Globus pallidus (tissue), 1 donor: ENCODE measurements at regions not wholly inside any gene's neighbourhood (a gene's known extent, or its start where the extent isn't known, plus 50 kb on each side); places are given as distances from the start of the nearest gene placed in this dataset.
"Not testable (repeated sequence)": the region's sequence is repeated elsewhere in the genome, so short reads cannot be mapped to it uniquely, and the experiment has no call there.

Experiments
- DNase-seq: peaks from one replicate; pipeline ENCODE4 v3.0.0-alpha.2; 2015; ENCODE audit warnings: low spot score

DNA sequence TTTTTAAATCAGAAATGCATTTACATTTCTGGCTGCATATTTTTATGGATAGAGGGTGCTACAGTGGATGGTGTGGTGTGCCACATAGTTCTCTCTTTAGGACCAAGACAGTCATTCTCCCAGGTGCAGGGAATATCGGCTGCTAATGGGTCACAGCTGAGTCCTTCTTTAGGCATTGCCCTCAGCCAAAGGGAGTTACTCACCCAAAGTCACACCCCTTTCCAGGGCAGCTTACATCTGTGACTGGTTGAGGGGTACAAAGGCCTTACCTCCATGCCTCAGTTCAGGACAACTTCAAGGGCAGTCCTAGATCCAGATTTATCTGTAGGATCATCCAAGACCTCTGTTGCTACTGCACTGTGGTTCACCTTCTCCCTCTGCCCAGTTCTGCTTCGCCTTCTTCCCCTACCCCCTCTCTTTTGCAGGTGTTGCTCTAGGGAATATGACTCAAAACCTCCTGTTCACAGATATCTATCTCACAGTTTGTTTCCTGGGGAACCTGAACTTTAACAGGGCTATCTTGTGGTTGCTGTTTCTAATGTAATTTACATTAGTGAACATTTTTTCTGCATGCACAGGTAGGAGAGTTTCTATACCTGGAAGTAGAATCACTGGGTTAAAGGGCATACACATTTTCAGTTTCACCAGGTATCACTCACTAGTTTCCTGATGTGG, 413.9 kb downstream of the RPS6KC1 start:
- DNase-seq = no peak

- no peak for DNase-seq
Observed at GRCh38 chr1:213466541-213466940, 415.5 kb downstream of the RPS6KC1 start.

DNA sequence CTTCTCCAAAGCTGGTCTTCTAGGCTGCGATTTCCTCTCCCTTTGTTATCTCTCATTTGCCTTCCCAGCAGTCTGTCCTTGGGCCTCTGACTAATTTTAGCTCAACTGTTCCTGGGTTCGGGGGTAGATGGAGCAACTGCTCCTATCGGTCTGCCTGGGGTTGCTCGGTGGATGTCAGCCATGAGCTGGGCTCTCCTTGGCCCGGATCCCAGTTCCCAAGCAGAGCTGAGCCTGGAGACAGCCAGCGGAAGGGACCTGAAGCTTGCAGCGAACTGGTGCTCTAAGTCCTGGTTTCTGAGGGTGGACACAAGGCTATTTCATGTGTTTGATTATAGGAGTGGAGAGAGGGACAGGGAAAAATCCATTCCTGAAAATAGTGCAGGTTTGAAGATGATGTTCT, 423.0 kb downstream of the RPS6KC1 start:
- no peak for DNase-seq

GRCh38 chr1:213481395-213481794, 430.4 kb downstream of the RPS6KC1 start:
- no peak for DNase-seq

DNA sequence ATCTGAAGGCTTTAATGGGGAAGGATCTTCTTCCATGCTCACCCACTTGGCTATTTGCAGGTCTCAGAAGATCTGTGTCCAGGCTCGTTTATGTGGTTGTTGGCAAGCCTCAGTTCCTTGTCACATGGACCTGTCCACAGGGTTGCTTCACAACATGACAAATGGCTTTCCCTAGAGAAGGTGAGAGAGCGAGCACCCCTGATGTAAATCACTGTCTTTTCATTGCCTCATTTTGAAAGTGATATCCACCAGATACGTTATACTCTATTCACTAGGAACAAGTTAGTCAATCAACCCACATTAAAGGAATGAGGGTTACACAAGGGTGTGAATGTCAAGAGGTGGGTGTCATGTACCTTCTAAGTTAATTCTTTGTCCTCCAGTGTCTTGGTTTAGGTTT, 433.3 kb downstream of the RPS6KC1 start:
- DNase-seq = no peak

DNA sequence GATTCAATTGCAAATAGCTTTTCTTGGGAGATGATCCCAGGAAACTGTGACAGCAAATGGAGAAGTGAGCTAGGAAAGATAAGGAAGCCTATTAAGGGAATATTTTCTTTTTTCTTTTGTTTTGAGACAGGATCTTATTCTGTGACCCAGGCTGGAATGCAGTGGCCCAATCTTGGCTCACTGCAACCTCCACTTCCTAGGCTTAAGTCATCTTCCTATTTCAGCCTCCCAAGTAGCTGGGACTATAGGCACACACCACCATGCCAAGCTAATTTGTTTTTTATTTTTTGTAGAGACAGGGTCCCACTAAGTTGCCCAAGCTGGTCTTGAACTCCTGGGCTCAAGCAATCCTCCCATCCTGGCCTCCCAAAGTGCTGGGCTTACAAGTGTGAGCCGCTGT, 433.7 kb downstream of the RPS6KC1 start:
- DNase-seq = no peak

DNA sequence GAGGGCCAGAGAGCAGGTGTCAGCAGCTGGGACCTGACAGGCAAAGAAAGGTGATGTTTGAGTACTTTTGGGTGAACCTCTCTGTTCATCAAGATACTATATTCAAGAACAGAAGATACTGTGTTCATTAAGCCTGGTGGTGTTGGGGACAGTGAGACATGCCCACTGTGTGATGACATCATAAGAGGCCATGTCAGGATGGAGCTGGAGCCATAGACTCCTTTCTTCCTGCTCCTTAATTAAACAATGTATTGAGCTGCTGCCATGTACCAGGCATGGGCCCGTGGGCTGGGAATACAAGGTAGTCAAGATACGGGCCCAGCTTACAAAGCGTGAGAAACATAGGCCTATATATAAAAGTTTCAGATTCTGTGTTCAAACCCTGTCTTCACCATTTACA, 435.4 kb downstream of the RPS6KC1 start:
- DNase-seq = no peak

- DNase-seq = no peak
Observed at GRCh38 chr1:213491468-213491867, 440.4 kb downstream of the RPS6KC1 start.

GRCh38 chr1:213492161-213493041, 441.4 kb downstream of the RPS6KC1 start:
- no peak for DNase-seq

GRCh38 chr1:213499444-213499843, 448.4 kb downstream of the RPS6KC1 start:
- no peak for DNase-seq

- no peak for DNase-seq
Observed at GRCh38 chr1:213507472-213508223, 456.6 kb downstream of the RPS6KC1 start.

GRCh38 chr1:213511173-213511572, 460.1 kb downstream of the RPS6KC1 start:
- DNase-seq = no peak

DNA sequence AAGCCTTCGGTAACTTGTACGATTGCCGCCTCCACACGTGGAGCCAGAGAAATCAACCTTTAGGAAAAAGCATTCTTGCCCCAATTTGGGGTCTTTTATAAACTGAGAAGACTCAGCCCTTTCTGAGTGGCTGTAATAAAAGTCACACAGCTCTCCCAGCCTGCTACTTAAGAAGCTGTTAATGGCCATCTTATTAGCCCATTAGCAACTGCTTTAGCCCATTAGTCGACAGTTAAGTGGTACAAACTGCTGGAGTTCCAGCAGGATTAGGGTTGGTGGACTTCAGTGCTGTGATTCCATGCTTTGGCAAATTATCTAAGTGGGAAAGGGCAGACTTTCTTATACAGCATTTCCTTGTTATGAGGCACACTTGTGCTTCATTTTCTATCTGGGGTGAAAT, 461.3 kb downstream of the RPS6KC1 start:
- DNase-seq = no peak

- DNase-seq = no peak
Observed at GRCh38 chr1:213513006-213513405, 462.0 kb downstream of the RPS6KC1 start.

- DNase-seq = not testable (repeated sequence)
Observed at GRCh38 chr1:213514408-213515179, 463.6 kb downstream of the RPS6KC1 start.

GRCh38 chr1:213519098-213519497, 468.1 kb downstream of the RPS6KC1 start:
- DNase-seq = no peak

- no peak for DNase-seq
Observed at GRCh38 chr1:213521206-213521605, 466.6 kb upstream of the PROX1 start.

- no peak for DNase-seq
Observed at GRCh38 chr1:213523781-213524398, 463.9 kb upstream of the PROX1 start.

DNA sequence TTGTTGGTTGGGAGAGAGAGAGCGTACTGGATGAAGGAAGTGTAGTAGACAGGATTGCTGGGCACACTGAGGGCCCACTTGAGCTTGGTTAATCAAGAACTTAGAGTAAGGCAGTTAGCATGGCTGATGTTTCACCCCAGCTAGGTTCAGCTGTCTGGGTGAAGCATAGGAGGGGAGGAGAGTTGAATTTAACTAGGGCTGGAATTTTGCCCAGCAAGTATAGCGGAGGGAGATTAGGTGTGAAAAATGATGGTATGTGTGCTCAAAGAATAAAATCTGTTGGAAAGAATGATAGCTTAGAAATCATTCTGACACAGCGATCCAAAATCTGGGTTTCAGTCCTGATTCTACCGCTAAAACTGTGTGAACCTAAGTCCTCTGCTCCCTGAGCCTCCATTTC, 461.5 kb upstream of the PROX1 start:
- DNase-seq = no peak

- no peak for DNase-seq
Observed at GRCh38 chr1:213530611-213531320, 457.0 kb upstream of the PROX1 start.
